Right ventricle myocardium superior (tissue), 1 donor: ENCODE measurements at regions not wholly inside any gene's neighbourhood (a gene's known extent, or its start where the extent isn't known, plus 50 kb on each side); places are given as distances from the start of the nearest gene placed in this dataset.
A peak's percentile ranks its signal among the peaks of the same experiment; 100 is the strongest.

ENCODE experiments used
- ATAC-seq: fragments of 200-7000 bp; cut with Tn5 transposase; one replicate; pipeline ENCODE4 v1.9.1; 2020; ENCODE audit warnings: mild to moderate bottlenecking; ENCODE audit not compliant: poor library complexity
- DNase-seq: peaks from one replicate; pipeline ENCODE4 v3.0.0-alpha.2; 2020
- intact Hi-C: fragments of 100-400 bp; cut with DNase I; formaldehyde crosslinking; loops from one replicate; pipeline ENCODE4 v1.11.2; 2022
- donor health status: DM: no; HTN: yes; CAD: no; lungs with severe emphysema.

DNA sequence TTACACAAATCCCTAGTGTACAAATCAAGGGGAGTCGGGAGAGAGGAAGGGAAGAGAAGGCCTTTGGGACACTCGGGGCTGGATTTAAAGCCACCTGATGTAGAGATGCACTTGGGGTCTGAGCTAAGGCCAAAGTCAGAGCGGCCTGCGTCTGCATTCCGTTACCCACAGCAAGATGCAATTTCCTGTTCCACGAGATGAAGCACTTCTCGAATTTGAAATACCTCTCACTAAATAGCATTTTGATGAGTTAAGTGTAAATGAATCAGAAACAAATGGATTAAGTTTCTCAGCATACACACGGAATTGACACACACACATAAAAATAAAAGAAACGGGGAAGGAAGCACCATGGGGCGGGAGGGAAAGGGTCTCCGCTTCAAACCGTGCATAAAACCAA, 386.0 kb downstream of the SOX9 start:
- ATAC-seq (no peak), DNase-seq (no peak)
- intact Hi-C loops = no loop called here

DNA sequence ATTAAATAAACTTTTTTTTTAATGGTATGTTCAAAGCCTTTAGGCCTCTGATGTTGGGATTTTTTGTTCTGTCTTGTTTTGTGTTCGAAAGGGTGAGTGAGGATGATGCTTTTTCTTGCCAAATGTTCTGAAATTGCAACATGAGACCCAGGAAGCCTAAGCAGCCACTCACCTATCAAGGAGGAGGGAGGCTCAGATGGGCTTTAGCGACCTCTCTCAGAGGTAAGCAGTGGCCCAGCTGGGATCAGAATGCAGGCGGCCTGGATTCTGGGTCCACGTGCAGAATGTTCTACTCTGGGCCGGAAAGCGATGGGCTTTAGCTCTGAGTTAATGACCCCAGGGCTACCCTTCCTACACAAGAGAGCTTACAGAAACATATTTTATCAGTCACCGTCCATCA, 386.6 kb downstream of the SOX9 start:
- intact Hi-C loops = no loop called here
- ATAC-seq (no peak), DNase-seq (no peak)

DNA sequence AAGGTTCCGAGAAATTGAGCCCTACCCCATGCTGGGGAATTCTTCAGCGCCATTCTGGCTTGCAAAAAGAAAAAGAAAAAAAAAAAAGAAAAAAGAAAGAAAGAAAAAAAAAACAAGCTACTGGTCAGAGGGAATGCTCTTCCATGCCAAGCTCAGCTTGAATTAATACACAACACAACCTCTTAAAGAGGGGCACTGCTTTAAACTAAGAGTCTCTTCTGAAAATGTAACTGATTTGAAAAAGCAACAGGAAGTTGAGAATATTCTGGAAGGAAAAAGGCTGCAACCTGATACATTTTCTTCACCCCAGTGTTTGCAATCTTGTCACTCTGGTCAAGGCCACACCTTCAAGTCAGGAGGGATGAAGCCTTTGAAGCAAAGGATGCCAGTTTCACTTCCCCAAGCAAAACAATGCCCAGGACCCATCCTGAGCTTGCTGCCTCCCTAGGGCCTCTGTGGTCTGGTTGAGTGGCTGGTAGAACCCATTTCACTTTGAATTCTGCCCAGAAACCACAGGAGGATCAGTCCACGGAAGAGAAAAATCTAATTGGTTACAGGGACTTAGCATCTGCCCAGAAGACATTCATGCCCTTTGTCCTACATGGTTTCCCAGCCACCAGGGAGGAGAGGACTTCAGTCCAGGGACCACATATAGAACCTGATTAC, 389.7 kb downstream of the SOX9 start:
- intact Hi-C loops = no loop called here
- no peak for ATAC-seq

DNA sequence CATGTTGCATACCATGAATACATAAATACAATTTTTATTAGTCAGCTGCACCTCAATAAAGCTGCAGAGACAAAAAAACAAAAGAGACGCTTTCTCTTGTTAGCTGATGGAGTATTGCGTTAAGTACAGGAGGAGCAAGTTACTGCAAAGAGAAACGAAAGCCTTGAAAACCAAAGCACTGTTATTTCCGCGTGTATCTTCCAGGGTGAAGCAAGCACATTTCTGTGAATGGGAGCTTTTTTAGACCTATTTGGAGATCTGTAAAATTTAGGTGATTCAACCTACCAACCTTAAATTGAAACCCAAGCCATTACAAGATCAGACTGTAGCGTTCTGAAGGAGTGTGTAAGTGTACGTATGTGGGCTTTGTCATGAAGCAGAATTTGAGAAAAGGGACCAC, 390.4 kb downstream of the SOX9 start:
- ATAC-seq = no peak
- DNase-seq = no peak
- intact Hi-C loops = no loop called here

More for the DNA sequence above, 389.7 kb downstream of the SOX9 start:
- no peak for DNase-seq

DNA sequence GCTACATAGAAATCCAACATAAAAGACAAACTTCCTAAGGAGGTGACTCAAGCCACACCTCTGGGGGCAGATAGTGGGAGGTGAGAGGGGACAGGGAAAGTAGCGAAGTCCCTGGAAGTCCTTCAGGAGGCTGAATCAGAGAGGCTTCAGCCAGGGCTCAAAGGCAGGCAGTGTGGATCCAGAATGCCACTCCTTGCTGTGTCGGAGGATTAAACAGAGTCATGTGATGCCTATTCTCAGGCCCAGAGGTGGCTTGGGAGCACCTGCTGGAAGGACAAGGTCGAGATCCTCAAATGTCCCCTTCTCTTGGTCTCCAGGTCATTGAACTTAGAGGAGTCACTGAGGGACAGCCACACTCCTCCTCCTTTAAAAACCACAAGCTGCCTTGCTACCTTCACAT, 391.1 kb downstream of the SOX9 start:
- DNase-seq (no peak), ATAC-seq (no peak)
- intact Hi-C loops = no loop called here

DNA sequence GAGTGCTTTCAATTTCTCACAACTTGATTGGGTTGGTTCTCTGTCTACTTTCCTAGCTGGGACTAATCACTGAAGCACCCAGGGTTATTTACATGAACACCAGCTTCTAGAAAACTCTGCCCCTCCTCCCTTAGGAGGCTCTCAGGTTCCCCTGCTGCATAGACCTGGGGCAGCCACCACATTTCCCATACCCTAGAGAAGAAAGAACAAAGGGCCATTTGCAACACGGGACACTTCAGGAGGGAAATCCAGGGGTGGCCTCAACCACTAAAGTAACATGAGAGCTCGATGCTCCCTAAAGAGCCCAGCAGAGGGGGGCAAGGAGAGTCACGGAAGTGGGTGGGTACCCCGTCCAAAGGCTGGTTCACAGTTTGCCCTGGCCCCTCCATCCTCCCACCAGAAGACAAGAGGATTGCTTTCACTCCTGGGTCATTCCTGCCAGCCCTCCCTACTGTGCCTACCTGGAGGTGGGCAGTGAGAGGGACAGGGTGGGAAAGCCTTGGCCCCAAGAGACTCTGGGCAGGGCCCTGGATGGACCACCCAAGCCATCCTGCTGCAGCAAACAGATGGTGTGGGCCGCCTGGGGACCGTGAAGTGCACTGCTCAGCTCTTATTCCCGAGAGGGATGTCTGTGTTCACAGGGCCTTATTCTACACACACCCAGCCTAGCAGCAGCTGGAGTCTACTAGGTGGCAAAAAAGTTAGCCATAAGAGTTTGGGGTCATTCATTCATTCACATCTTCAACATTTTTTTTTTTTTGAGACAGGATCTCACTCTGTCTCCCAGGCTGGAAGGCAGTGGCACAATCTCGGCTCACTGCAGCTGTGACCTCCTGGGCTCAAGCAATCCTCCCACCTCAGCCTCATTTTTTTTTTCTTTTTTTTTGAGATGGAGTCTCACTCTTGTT, 392.1 kb downstream of the SOX9 start:
- intact Hi-C loops = no loop called here
- ATAC-seq (no peak), DNase-seq (no peak)

DNA sequence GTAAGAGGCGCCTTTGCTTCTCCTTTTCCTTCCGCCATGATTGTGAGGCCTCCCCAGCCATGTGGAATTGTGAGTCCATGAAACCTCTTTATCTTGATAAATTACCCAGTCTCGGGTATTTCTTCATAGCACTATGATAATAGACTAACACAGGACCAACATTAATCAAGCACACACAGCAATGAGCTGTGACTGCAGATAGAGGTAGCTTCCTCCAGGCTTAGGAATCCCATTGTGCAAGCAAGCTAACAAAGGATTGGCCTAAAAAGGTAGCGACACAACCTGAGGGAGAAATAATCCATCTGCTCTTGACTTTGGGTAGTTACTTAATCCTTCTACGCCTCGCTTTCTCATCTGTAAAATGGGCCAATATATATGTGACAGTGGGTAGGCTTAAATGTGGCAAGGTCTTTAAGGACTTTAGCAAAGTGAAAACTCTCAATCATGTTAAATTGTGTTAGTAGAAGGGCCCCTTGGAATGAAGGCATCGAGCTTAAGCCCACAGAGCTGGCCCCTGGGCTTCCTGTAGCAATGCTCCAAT, 393.6 kb downstream of the SOX9 start:
- DNase-seq (no peak), ATAC-seq (no peak)
- intact Hi-C loops = no loop called here

DNA sequence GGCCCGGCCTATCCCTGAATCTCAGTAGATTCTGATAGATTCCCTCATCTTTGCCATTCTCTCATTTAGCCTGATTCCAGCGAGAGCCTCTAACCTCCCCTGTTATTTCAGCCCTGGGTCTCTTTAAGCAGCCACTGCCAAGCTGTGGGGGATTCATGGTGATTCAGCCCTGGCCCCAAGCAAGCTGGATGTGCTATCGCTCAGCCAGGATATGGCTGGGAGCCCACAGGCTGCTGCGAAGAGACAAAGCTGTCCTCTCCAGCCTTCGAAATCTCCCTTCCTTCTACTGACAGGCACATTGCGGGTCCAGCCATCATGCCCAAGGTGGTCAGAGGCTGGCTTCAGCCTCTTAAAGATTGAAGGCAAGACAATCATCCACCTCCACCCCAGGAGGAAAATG, 394.1 kb downstream of the SOX9 start:
- ATAC-seq (peak; percentile 64), DNase-seq (peak; percentile 74)
- intact Hi-C loops = no loop called here

DNA sequence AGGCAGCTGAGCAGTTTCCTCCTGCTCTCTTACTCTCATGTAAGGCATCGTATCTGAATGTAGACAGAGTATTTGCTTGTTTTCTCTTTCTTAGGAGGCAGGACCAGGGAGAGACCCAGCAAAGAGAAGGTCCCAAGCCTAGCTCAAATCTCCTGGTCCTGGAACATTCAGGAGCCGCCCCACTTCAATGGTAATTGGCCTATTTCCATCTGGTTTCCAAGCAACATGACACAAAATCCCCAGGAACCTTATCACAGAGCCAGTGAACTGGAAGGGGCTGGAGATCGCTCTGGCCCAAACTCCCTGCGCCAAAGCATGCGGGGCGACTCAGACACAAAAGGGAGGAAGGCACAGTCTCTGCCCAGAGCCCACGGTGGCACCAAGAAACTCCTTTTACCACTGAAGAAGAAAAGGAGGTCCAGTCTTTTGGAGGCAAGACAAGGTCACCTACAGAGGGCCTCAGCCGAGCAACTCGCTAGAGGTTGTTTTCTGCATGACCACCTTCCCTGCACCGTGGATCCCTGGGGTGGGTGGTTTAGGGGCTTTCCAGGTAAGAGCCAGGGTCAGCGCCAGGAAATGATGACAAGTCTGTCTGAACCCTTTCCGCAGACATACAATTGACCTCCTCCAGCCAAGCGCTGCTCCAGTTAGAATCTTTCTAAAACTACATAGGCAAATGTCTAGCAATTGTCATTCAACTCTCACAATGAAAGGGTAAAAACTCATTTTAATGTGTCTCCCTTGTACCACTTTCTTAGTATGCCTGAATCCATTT, 394.7 kb downstream of the SOX9 start:
- ATAC-seq = peak; percentile 66
- intact Hi-C loops = no loop called here
- no peak for DNase-seq

DNA sequence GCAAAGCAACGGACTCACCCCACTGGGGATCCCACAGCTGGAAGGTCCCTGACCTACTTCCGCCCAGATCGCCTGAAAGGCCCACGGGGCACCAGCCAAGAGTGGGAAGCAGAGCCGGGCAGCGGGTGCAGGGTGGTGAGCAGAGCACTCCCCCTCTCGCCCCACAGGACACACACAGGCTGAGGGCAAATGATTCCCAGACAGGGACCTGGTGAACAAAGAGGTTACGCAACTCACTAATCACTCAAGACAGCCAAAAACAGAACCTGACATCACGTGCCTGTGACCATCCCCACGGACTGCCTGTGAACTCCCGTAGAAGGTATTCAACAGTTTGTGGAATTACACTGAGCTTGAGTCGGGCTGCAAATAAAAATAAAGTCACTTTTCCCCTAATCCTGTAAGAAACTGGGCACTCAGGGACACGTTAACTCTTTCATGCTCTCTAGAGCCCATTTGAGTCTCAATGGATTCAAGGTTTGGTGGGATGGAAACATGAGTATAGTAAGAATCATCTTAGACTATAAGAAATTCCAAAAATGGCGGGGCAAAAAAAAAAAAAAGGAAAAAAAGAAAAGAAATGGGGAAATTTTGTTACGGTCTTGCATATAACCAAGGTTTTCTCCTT, 396.1 kb downstream of the SOX9 start:
- peak; percentile 45 for DNase-seq
- ATAC-seq = peak; percentile 74

DNA sequence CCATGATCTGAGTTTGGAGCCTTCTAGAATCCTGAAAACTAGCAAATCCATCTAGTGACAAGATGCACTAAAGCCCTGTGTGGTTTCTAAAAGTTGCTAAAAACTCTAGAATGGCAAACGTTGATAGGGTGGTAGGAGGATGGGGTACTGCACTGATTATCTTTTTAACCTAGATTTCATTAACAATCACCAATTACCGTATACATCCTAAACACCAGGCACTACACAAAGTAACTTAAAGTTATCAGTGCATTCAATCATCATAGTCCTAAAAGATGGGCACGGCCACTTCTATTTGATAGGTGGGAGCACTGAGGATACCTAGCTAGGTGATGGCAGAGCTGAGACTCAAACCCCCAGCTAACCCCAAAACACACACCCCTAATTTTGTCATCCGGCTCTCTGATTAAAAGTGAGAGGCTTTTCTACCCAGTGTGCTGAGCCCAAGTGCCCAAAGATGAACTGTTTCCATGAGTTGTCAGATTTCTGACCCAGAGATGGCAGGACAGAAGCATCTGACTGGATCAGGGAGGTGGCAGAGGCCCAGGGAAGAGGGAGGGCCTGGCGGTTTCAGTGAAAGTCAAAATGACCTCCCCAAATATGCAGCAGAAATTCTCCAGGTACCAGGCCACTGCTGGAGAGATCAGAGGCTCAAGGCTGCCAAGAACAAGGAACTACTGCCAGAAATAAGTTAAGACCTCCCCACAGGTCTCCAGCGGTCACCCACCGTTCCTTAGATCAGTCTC, 396.8 kb downstream of the SOX9 start:
- ATAC-seq = no peak
- DNase-seq = no peak
- intact Hi-C loops = no loop called here

More for the DNA sequence above, 396.1 kb downstream of the SOX9 start:
- intact Hi-C loops = no loop called here

DNA sequence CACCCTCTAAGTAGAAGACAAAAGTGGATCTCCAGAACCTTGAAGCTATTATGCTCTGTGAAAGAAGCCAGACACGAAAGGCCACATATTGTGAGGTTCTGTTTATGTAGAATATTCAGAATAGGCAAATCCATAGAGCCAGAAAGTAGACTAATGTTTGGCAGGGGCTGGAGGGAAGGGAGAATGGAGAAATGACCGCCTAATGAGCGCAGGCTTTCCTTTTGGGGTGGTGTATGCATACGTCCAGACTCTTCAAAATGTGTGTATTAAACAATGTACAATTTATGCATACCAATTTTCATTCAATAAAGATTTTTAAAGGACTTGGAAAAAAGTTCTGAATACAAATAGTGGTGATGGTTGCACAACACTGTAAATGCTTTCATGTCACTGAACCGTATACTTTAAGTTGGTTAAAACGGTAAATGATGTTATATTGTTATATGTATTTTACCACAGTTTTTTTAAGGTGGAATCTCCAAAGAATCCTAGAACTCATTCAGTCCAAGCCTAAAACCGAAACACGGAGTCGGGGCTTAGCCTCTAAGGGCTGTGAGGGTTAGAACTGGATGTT, 397.4 kb downstream of the SOX9 start:
- DNase-seq (no peak), ATAC-seq (no peak)
- intact Hi-C loops = no loop called here

DNA sequence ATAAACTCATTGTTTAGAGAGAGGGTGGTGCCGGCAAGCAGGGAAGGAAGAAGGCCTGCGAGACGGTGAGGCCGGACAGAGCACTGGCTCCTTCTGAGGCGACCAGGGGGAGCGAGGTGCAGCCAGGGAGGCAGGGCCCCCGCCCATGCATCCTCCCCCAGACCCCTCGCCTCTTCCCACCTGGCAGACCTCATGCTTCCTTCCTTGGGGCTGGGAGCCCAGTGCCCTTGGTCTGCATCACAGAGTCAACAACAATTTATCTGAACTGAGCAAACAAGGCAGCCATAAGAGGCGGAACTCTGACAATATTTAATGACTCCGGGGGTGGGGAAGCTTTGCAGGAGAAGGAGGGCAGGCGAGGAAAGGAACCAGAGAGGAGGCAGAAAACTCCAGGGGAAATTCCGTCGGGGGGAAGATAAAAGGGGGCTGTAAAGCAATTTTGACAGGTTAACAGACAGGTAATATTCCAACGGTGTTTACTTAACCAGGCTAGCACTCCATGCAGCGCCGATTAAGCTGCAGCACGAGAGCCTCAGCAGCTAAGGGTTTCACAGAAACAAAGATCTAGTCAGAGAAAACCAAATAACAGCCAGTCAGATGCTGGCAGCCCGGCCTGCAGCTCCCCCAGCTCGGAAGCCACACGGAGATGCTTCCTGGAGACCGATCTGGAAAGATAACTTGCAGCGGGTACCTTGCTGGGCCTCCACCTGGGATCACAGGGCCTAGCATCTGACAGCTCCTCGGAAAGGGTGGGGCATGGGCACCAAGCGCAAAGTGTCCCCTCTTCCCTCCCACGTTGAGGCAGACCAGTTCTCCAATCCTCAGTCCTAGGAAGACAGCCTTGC, 398.2 kb downstream of the SOX9 start:
- no peak for ATAC-seq
- intact Hi-C loops = no loop called here

DNA sequence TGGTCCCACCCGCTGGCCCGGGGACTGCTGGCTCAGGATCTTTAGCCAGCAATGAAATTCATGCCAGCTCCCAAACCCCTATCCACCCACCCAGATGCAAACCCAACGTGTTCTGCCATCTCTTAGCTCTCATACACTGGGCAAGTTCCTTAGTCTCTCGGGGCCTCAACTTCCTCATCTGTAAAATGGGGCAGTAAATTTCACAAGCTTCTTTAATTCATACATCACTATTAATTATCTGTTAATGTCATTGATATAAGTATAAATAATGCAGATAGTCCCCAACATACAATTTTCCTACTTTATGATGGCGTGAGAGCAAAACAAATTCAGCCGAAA, 398.7 kb downstream of the SOX9 start:
- no peak for ATAC-seq
- intact Hi-C loops = no loop called here
- no peak for DNase-seq

More for the DNA sequence above, 398.2 kb downstream of the SOX9 start:
- DNase-seq = no peak

DNA sequence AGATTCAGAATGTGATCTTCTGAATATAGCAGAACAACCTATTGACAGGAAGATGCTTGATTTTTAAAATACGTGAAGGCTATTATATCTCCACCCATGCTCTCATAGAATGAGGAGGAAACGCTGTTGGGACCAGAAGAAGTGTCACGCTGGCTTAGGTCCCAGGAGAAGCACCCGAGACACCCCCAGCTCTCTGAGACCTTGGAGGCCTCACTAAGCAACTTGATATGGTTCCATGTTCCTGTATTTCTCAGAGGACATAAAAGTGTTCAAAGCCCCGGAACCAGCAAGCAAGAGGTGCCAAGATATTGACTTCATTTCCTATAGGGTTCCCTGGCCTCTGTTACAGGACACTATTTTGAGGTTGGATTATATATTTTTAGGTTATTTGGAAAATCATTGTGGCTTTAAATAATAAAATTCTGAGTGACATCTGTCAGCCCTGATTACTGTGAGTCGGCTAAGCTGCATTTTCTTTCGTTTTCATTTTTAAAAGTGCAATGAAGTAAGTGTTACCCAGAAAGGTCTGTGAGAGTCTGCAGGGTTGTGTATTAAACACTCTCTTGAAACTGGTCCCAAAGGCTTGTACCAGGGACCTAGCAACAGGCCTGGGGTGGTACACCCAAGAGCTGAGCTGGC, 400.0 kb downstream of the SOX9 start:
- DNase-seq = no peak
- intact Hi-C loops = no loop called here
- ATAC-seq = no peak

DNA sequence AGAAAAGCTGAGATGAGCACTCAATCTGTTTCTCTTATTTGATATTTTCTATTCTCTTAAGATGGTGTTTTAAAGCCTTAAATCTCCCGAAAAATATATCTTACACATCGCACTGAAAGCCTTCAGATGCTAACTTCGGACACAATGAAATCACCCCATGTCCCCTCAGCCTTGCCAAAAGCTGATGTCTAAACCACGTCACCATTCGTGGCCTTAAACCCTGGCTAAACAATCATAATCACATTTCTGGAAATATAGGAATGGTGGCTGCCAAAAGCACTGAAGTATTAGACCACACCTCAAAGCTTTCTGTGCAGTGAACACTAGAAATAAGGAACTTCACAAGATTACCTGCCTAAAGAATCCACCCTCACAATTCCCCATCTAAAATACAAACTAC, 402.7 kb downstream of the SOX9 start:
- intact Hi-C loops = no loop called here
- ATAC-seq (no peak), DNase-seq (no peak)
